ENCODE measurements at regions not wholly inside any gene's neighbourhood (a gene's known extent, or its start where the extent isn't known, plus 50 kb on each side); places are given as distances from the start of the nearest gene placed in this dataset.

DNA sequence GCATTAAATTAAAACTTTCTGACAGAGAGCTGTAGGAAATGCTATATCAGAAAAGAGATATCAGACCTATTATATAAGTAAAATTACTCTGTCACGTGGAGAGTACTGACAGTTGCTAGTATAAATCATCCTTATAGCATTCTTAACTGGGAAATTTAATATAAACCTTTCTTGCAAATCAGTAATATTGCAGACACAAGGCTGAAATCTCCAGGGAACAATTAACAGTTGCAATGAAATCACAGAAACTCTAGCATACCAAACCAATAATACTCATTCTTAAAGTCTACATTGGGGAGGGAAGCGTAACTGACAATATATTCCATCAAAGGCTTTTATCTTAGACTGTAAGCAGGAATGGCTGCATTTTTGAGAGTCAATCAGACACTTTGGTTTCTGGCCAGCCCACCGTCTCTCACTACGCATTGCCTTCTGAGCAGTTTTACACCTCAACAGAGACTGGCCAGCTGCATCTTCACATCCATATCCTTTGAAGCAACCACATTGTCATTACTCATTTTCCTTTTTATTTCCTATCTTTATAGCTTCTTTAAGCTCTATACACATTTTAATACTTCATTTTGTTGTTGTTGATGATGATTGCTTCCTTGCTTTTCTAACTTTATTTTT, 536.0 kb upstream of the CDH2 start:
- TF ChIP-seq POLR2A (IDR thresholded peaks at IDR 0.05) (no peak), POLR2AphosphoS5 (IDR thresholded peaks at IDR 0.05) (no peak), EP300 (IDR thresholded peaks at IDR 0.05) (no peak)
- TF ChIP-seq, protein P1, sequence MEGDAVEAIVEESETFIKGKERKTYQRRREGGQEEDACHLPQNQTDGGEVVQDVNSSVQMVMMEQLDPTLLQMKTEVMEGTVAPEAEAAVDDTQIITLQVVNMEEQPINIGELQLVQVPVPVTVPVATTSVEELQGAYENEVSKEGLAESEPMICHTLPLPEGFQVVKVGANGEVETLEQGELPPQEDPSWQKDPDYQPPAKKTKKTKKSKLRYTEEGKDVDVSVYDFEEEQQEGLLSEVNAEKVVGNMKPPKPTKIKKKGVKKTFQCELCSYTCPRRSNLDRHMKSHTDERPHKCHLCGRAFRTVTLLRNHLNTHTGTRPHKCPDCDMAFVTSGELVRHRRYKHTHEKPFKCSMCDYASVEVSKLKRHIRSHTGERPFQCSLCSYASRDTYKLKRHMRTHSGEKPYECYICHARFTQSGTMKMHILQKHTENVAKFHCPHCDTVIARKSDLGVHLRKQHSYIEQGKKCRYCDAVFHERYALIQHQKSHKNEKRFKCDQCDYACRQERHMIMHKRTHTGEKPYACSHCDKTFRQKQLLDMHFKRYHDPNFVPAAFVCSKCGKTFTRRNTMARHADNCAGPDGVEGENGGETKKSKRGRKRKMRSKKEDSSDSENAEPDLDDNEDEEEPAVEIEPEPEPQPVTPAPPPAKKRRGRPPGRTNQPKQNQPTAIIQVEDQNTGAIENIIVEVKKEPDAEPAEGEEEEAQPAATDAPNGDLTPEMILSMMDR (IDR thresholded peaks at IDR 0.05), result no peak
- no peak overlapping the region for H3K27ac ChIP-seq
- H3K4me1 ChIP-seq, result no peaks in the 10 kb centered on the region
- no peaks in the 10 kb centered on the region for H3K27me3 ChIP-seq
- 40% methylated on average over 4 of the region's 4 CpGs for WGBS
- no peaks in the 10 kb centered on the region for H3K36me3 ChIP-seq
- no peak for DNase-seq (ENCODE audit: low spot score in 2 of 2)
- H3K4me3 ChIP-seq, result no peak overlapping the region
- H3K9me3 ChIP-seq, result no peaks in the 10 kb centered on the region

DNA sequence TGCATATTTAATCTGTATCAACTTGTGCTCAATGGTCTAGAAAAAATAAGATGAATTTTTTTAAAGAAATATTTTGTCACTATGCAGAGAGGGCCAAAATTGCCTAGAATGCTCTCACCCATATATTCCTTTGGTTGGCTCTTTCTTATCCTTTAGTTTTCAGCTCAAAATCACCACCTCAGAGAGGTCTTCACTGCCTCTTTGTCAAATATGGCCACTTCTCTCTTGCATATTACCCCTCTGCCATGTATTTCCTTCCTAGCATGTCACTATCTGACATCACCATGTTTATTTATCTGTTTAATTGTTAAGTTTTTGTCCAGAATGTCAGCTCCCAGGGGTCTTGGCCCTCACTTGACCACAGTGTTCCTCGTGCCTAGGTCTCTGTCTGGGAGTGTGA, 535.2 kb upstream of the CDH2 start:
- no peak overlapping the region for H3K4me3 ChIP-seq
- H3K36me3 ChIP-seq, result no peaks in the 10 kb centered on the region
- H3K27ac ChIP-seq, result no peak overlapping the region
- no peaks in the 10 kb centered on the region for H3K9me3 ChIP-seq
- TF ChIP-seq POLR2AphosphoS5 (IDR thresholded peaks at IDR 0.05) (no peak), EP300 (IDR thresholded peaks at IDR 0.05) (no peak), POLR2A (IDR thresholded peaks at IDR 0.05) (no peak)
- TF ChIP-seq, protein P1 (IDR thresholded peaks at IDR 0.05), result no peak
- 63% methylated on average over 1 of the region's 1 CpG for WGBS
- no peaks in the 10 kb centered on the region for H3K4me1 ChIP-seq
- H3K27me3 ChIP-seq, result no peaks in the 10 kb centered on the region
- no peak for DNase-seq (ENCODE audit: low spot score in 2 of 2)

DNA sequence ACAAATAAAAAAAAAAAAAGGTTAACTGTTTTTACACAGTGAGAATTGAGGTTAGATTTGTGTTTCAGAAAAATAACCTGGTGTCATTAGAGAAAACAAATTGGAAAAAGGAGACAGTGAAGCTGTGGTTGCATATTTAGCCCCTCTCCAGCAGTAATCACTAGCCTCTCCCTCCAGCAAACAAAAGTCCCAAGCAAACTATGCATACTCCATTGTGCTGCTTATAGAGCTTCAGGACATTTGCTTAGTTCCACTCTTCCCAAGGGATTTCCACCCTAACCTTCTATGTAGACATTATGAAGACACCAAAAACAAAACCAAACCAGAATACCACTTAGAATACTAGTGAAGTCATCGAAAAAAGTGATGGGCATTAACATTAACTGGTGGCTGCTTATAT, 534.2 kb upstream of the CDH2 start:
- Histone ChIP-seq H3K4me1 (no peaks in the 10 kb centered on the region), H3K4me3 (no peak overlapping the region), H3K9me3 (no peaks in the 10 kb centered on the region), H3K27ac (no peak overlapping the region), H3K36me3 (no peaks in the 10 kb centered on the region), H3K27me3 (no peaks in the 10 kb centered on the region)
- WGBS, result 76% methylated on average over 1 of the region's 1 CpG
- DNase-seq (ENCODE audit: low spot score in 2 of 2), result no peak
- TF ChIP-seq, protein P1 (IDR thresholded peaks at IDR 0.05), result no peak
- TF ChIP-seq POLR2A (IDR thresholded peaks at IDR 0.05) (no peak), POLR2AphosphoS5 (IDR thresholded peaks at IDR 0.05) (no peak), EP300 (IDR thresholded peaks at IDR 0.05) (no peak)

DNA sequence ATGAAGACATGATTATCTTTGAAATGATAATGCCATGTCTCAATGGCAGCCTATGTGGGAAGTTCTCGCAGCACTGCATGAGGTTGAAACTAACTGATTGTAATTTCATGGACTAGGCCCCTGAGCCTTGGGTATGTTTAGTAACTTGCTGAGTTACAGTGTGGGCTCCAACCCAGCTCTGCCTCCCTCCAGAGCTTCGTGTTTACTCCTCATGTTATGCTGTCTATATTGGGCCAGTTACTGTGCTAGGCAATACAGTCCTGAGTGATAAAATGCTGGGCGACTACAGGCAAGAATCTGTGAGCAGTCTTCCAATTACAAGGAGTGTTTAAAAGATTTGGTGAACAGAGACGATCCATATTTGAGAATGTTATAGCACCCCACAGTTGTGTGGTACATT, 530.1 kb upstream of the CDH2 start:
- no peak for TF ChIP-seq POLR2AphosphoS5 (IDR thresholded peaks at IDR 0.05)
- no peak for TF ChIP-seq POLR2A (IDR thresholded peaks at IDR 0.05)
- TF ChIP-seq EP300 (IDR thresholded peaks at IDR 0.05), result no peak
- TF ChIP-seq, protein P1 (IDR thresholded peaks at IDR 0.05), result no peak
- DNase-seq (ENCODE audit: low spot score in 2 of 2), result no peak
- no peaks in the 10 kb centered on the region for H3K9me3 ChIP-seq
- H3K27me3 ChIP-seq, result no peaks in the 10 kb centered on the region
- no peaks in the 10 kb centered on the region for H3K4me1 ChIP-seq
- H3K4me3 ChIP-seq, result no peak overlapping the region
- H3K36me3 ChIP-seq, result no peaks in the 10 kb centered on the region
- 84% methylated on average over 4 of the region's 4 CpGs for WGBS
- no peak overlapping the region for H3K27ac ChIP-seq

DNA sequence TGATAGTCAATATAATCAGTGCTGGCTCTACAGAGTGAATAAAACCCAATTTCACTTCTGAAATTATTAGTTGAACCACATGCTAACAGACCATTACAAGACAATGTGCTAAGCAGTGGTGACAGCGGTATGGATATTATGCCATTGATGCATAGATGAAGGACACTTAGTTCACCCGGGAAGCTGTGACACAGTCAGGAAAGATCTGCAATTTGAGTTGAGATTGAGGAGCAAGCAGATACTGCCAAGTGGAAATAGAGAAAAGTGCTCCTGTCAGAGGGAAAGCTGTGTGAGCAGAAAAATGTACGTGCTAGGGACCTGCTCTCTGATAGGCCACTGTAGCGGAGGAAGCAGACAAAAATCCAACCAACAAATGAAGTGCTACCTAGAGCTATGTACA, 529.5 kb upstream of the CDH2 start:
- 76% methylated on average over 4 of the region's 4 CpGs for WGBS
- Histone ChIP-seq H3K36me3 (no peaks in the 10 kb centered on the region), H3K27ac (no peak overlapping the region), H3K27me3 (no peaks in the 10 kb centered on the region), H3K4me1 (no peaks in the 10 kb centered on the region), H3K9me3 (no peaks in the 10 kb centered on the region), H3K4me3 (no peak overlapping the region)
- TF ChIP-seq POLR2AphosphoS5 (IDR thresholded peaks at IDR 0.05), result no peak
- TF ChIP-seq, protein P1 (IDR thresholded peaks at IDR 0.05), result no peak
- TF ChIP-seq POLR2A (IDR thresholded peaks at IDR 0.05), result no peak
- no peak for TF ChIP-seq EP300 (IDR thresholded peaks at IDR 0.05)
- DNase-seq (ENCODE audit: low spot score in 2 of 2), result no peak
